GM23338 (cell line): ENCODE measurements at regions not wholly inside any gene's neighbourhood (a gene's known extent, or its start where the extent isn't known, plus 50 kb on each side); places are given as distances from the start of the nearest gene placed in this dataset.

Experiments
- CREB1 ChIP-seq: fragments of 250-450 bp; sonication (Bioruptor Pico); IDR thresholded peaks from 2 replicates; pipeline ENCODE4 v1.5.0; 2020; ENCODE audit warnings: low read depth, mild to moderate bottlenecking, moderate library complexity
- CTCF ChIP-seq, 2 experiments: fragments of 200-600 bp in 1 of 2; sonication (generic) in 1 of 2; conservative IDR thresholded peaks; 2 replicates each; pipeline versions ENCODE4 v1.5.1 to v1.6.1; 2016 to 2017; ENCODE audit warnings: antibody characterized with exemption in 2 of 2, low read depth in 2 of 2, mild to moderate bottlenecking in 2 of 2, moderate library complexity in 1 of 2
- EZH2 ChIP-seq: fragments of 200-600 bp; sonication (generic); IDR thresholded peaks from one replicate; pipeline ENCODE4 v1.8.0; 2017; ENCODE audit warnings: antibody characterized with exemption, mild to moderate bottlenecking, low read depth; ENCODE audit not compliant: unreplicated experiment
- EZH2phosphoT487 ChIP-seq: fragments of 200-600 bp; sonication (generic); IDR thresholded peaks from one replicate; pipeline ENCODE4 v1.8.1; 2018; ENCODE audit warnings: antibody characterized with exemption; ENCODE audit not compliant: unreplicated experiment
- JUNB ChIP-seq: IDR thresholded peaks from one replicate; pipeline ENCODE4 v1.6.1; 2016; ENCODE audit warnings: antibody characterized with exemption; ENCODE audit not compliant: unreplicated experiment
- POLR2AphosphoS5 ChIP-seq: IDR thresholded peaks from 2 replicates; pipeline ENCODE4 v1.6.1; 2016; ENCODE audit warnings: antibody characterized with exemption, low read depth
- REST ChIP-seq: IDR thresholded peaks from one replicate; pipeline ENCODE4 v1.6.1; 2018; ENCODE audit warnings: antibody characterized with exemption; ENCODE audit not compliant: unreplicated experiment

GRCh38 chr14:36233217-36233616 is 56.7 kb upstream of the PTCSC3 start:
- TF ChIP-seq CTCF (conservative IDR thresholded peaks at IDR 0.05; ENCODE audit: low read depth in 2 of 2): no peak
- TF ChIP-seq EZH2: no peak
- TF ChIP-seq CREB1: no peak
- no peak for TF ChIP-seq POLR2AphosphoS5
- no peak for TF ChIP-seq EZH2phosphoT487
- no peak for TF ChIP-seq JUNB
- TF ChIP-seq REST: no peak
